Ishikawa (cell line): ENCODE measurements at regions not wholly inside any gene's neighbourhood (a gene's known extent, or its start where the extent isn't known, plus 50 kb on each side); places are given as distances from the start of the nearest gene placed in this dataset.

ENCODE experiments used
- EP300 ChIP-seq: IDR thresholded peaks from 2 replicates; pipeline ENCODE4 v1.6.1; 2012; ENCODE audit warnings: borderline replicate concordance
- FOXM1 ChIP-seq: IDR thresholded peaks from 2 replicates; pipeline ENCODE4 v1.6.1; 2012; ENCODE audit warnings: low read depth, borderline replicate concordance
- TAF1 ChIP-seq: IDR thresholded peaks from 2 replicates; pipeline ENCODE4 v1.6.1; 2012; ENCODE audit warnings: low read depth, mild to moderate bottlenecking
- TF ChIP-seq, protein P1 (sequence below): IDR thresholded peaks from 2 replicates; pipeline ENCODE4 v1.6.1; 2012

DNA sequence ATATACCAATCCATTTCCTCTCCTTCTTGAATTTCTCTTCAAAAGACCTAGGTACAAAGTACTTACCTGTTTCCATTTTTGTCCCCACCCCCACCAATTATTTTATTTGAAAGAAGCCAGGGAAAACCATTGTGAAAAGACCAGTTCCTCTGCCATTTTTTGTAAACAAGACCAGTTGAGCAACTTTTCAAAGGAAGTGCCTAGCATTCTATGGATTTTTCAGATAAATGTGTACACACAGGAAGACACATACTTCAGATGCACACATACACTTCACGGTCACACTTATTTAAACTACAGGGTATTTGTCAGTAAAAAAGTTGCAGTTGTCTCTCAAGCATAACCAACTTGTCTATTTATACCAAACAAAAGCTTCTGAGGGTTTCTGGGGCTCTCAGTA, 587.2 kb upstream of the KLHL4 start:
- no peak for TF ChIP-seq EP300
- TF ChIP-seq TAF1: no peak
- TF ChIP-seq, protein P1, sequence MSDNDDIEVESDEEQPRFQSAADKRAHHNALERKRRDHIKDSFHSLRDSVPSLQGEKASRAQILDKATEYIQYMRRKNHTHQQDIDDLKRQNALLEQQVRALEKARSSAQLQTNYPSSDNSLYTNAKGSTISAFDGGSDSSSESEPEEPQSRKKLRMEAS: no peak
- no peak for TF ChIP-seq FOXM1
